HEK293 (cell line): ENCODE measurements at regions not wholly inside any gene's neighbourhood (a gene's known extent, or its start where the extent isn't known, plus 50 kb on each side); places are given as distances from the start of the nearest gene placed in this dataset.

Experiments used
- CTCF ChIA-PET: fragments of 350-600 bp; formaldehyde crosslinking; extraction: SDS; loops from one replicate; lab custom pipeline; 2021; ENCODE audit warnings: antibody characterized with exemption; lab: Yijun Ruan, JAX
- POLR2A ChIA-PET: fragments of 300-600 bp; formaldehyde crosslinking; extraction: SDS; loops from one replicate; lab custom pipeline; 2020; ENCODE audit warnings: antibody characterized with exemption, inconsistent platforms; lab: Yijun Ruan, JAX
- H3K27ac ChIP-seq: fragments of 200-500 bp; sonication (Bioruptor generic); 2 replicates; pipeline ENCODE4 v1.5.1; 2014; ENCODE audit warnings: low read depth, low read length, control low read depth, inconsistent platforms; ENCODE audit errors: extremely low read depth
- H3K36me3 ChIP-seq, 2 experiments: fragments of 200-500 bp in 1 of 2; sonication (Bioruptor generic) in 1 of 2; 1 replicate in 1 of 2; 2 replicates in 1 of 2; pipeline ENCODE4 v1.5.1; 2014 to 2017; ENCODE audit warnings: inconsistent platforms in 2 of 2, low read length in 2 of 2; ENCODE audit not compliant: control insufficient read depth in 2 of 2, insufficient read depth in 1 of 2
- H3K4me1 ChIP-seq: fragments of 200-500 bp; sonication (Bioruptor generic); 2 replicates; pipeline ENCODE4 v1.5.1; 2014; ENCODE audit warnings: mild to moderate bottlenecking, low read length, inconsistent platforms; ENCODE audit not compliant: control insufficient read depth, insufficient read depth
- H3K4me3 ChIP-seq: 2 replicates; pipeline ENCODE4 v1.5.1; 2011; ENCODE audit warnings: low read depth, mild to moderate bottlenecking, control low read depth, low read length, moderate library complexity
- H3K9me3 ChIP-seq: fragments of 200-500 bp; sonication (Bioruptor generic); 2 replicates; pipeline ENCODE4 v1.5.1; 2014; ENCODE audit warnings: low read depth, low read length, inconsistent platforms; ENCODE audit not compliant: control insufficient read depth, insufficient read depth
- GLIS2 ChIP-seq: fragments of 450-650 bp; formaldehyde crosslinking; IDR thresholded peaks from 2 replicates; pipeline ENCODE4 v1.5.1; 2016; ENCODE audit warnings: missing biosample characterization, missing genetic modification characterization
- KLF1 ChIP-seq: fragments of 450-650 bp; formaldehyde crosslinking; IDR thresholded peaks from 2 replicates; pipeline ENCODE4 v1.5.1; 2016; ENCODE audit warnings: missing biosample characterization, missing genetic modification characterization
- MEIS1 ChIP-seq: sonication (generic); formaldehyde crosslinking; IDR thresholded peaks from 2 replicates; pipeline ENCODE4 v1.8.1; 2022; ENCODE audit warnings: missing genetic modification reagents, mild to moderate bottlenecking, borderline replicate concordance
- MZF1 ChIP-seq: fragments of 450-650 bp; formaldehyde crosslinking; IDR thresholded peaks from 2 replicates; pipeline ENCODE4 v1.5.1; 2017; ENCODE audit warnings: missing biosample characterization, missing genetic modification characterization, borderline replicate concordance
- ZBTB21 ChIP-seq: fragments of 450-650 bp; formaldehyde crosslinking; IDR thresholded peaks from 2 replicates; pipeline ENCODE4 v1.5.1; 2017; ENCODE audit warnings: missing biosample characterization, missing genetic modification characterization
- ZIC2 ChIP-seq: fragments of 450-650 bp; formaldehyde crosslinking; IDR thresholded peaks from 2 replicates; pipeline ENCODE4 v1.5.1; 2016; ENCODE audit warnings: missing biosample characterization, missing genetic modification characterization
- ZNF114 ChIP-seq: fragments of 450-650 bp; formaldehyde crosslinking; IDR thresholded peaks from 2 replicates; pipeline ENCODE4 v1.5.0; 2017; ENCODE audit warnings: missing biosample characterization, missing genetic modification characterization
- ZNF155 ChIP-seq: fragments of 450-650 bp; formaldehyde crosslinking; IDR thresholded peaks from 2 replicates; pipeline ENCODE4 v1.5.1; 2016; ENCODE audit warnings: missing biosample characterization, missing genetic modification characterization
- ZNF157 ChIP-seq: fragments of 450-650 bp; formaldehyde crosslinking; IDR thresholded peaks from 2 replicates; pipeline ENCODE4 v1.5.1; 2016; ENCODE audit warnings: missing biosample characterization, missing genetic modification characterization
- ZNF16 ChIP-seq: fragments of 450-650 bp; formaldehyde crosslinking; IDR thresholded peaks from 2 replicates; pipeline ENCODE4 v1.5.1; 2016; ENCODE audit warnings: low read depth, missing biosample characterization, missing genetic modification characterization
- ZNF2 ChIP-seq: fragments of 450-650 bp; formaldehyde crosslinking; IDR thresholded peaks from 2 replicates; pipeline ENCODE4 v1.5.1; 2016; ENCODE audit warnings: missing biosample characterization, missing genetic modification characterization
- ZNF221 ChIP-seq: fragments of 450-650 bp; formaldehyde crosslinking; IDR thresholded peaks from 2 replicates; pipeline ENCODE4 v1.5.1; 2017; ENCODE audit warnings: missing biosample characterization, missing genetic modification characterization, borderline replicate concordance
- ZNF302 ChIP-seq: fragments of 450-650 bp; formaldehyde crosslinking; IDR thresholded peaks from 2 replicates; pipeline ENCODE4 v1.5.1; 2016; ENCODE audit warnings: missing biosample characterization, missing genetic modification characterization, low read depth
- ZNF354C ChIP-seq: fragments of 450-650 bp; formaldehyde crosslinking; IDR thresholded peaks from 2 replicates; pipeline ENCODE4 v1.5.1; 2016; ENCODE audit warnings: missing biosample characterization, missing genetic modification characterization, low read depth, borderline replicate concordance
- ZNF544 ChIP-seq: fragments of 450-650 bp; formaldehyde crosslinking; IDR thresholded peaks from 2 replicates; pipeline ENCODE4 v1.5.0; 2017; ENCODE audit warnings: missing biosample characterization, missing genetic modification characterization
- ZNF548 ChIP-seq: fragments of 450-650 bp; formaldehyde crosslinking; IDR thresholded peaks from 2 replicates; pipeline ENCODE4 v1.5.1; 2016; ENCODE audit warnings: missing biosample characterization, missing genetic modification characterization
- ZNF596 ChIP-seq: fragments of 450-650 bp; IDR thresholded peaks from 2 replicates; pipeline ENCODE4 v1.5.0; 2018; ENCODE audit warnings: missing biosample characterization, mild to moderate bottlenecking, missing genetic modification characterization, moderate library complexity
- ZNF747 ChIP-seq: fragments of 450-650 bp; formaldehyde crosslinking; IDR thresholded peaks from 2 replicates; pipeline ENCODE4 v1.5.1; 2016; ENCODE audit warnings: missing biosample characterization, missing genetic modification characterization
- ZNF785 ChIP-seq: fragments of 450-650 bp; formaldehyde crosslinking; IDR thresholded peaks from 2 replicates; pipeline ENCODE4 v1.5.1; 2016; ENCODE audit warnings: missing biosample characterization, missing genetic modification characterization
- TF ChIP-seq, protein P1 (sequence below): fragments of 450-650 bp; formaldehyde crosslinking; IDR thresholded peaks from 2 replicates; pipeline ENCODE4 v1.5.1; 2016; ENCODE audit warnings: missing biosample characterization, missing genetic modification characterization
- TF ChIP-seq, protein P2 (sequence below): fragments of 450-650 bp; formaldehyde crosslinking; IDR thresholded peaks from 2 replicates; pipeline ENCODE4; 2016; ENCODE audit warnings: missing biosample characterization, missing genetic modification characterization
- TF ChIP-seq, protein P3 (sequence below): fragments of 450-650 bp; formaldehyde crosslinking; IDR thresholded peaks from 2 replicates; pipeline ENCODE4 v1.5.1; 2017; ENCODE audit warnings: missing biosample characterization, missing genetic modification characterization
- TF ChIP-seq, protein P4 (sequence below): fragments of 450-650 bp; formaldehyde crosslinking; IDR thresholded peaks from 2 replicates; pipeline ENCODE4 v1.5.1; 2016; ENCODE audit warnings: missing biosample characterization, missing genetic modification characterization

DNA sequence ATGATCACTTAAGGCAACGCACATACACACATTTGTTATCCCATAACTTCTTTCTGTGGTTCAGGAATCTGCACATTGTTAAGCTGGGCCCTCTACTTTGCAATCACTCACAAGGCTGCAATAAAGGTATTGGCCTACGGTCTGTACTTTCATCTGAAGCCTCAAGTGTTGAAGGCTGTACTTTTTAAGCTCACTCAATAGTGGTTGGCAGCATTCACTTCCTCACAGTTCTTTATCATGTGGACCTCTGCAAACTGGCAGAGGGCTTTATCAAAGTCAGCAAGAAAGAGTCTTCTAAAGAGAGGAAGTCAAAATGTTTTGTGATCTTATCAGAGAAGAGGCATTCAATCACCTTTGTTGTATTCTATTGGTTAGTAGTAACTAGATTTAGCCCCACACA lies 301.4 kb upstream of the EPHA5 start:
- Histone ChIP-seq H3K27ac (no peak overlapping the region), H3K9me3 (no peaks in the 10 kb centered on the region), H3K36me3 (no peaks in the 10 kb centered on the region), H3K4me1 (no peaks in the 10 kb centered on the region), H3K4me3 (no peak overlapping the region)
- TF ChIP-seq, protein P1, sequence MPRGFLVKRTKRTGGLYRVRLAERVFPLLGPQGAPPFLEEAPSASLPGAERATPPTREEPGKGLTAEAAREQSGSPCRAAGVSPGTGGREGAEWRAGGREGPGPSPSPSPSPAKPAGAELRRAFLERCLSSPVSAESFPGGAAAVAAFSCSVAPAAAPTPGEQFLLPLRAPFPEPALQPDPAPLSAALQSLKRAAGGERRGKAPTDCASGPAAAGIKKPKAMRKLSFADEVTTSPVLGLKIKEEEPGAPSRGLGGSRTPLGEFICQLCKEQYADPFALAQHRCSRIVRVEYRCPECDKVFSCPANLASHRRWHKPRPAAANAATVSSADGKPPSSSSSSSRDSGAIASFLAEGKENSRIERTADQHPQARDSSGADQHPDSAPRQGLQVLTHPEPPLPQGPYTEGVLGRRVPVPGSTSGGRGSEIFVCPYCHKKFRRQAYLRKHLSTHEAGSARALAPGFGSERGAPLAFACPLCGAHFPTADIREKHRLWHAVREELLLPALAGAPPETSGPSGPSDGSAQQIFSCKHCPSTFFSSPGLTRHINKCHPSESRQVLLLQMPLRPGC (tag by site-specific recombination) = no peak
- TF ChIP-seq, protein P2, sequence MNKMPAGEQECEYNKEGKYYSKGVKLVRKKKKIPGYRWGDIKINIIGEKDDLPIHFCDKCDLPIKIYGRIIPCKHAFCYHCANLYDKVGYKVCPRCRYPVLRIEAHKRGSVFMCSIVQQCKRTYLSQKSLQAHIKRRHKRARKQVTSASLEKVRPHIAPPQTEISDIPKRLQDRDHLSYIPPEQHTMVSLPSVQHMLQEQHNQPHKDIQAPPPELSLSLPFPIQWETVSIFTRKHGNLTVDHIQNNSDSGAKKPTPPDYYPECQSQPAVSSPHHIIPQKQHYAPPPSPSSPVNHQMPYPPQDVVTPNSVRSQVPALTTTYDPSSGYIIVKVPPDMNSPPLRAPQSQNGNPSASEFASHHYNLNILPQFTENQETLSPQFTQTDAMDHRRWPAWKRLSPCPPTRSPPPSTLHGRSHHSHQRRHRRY (tag by site-specific recombination) = no peak
- TF ChIP-seq, protein P3, sequence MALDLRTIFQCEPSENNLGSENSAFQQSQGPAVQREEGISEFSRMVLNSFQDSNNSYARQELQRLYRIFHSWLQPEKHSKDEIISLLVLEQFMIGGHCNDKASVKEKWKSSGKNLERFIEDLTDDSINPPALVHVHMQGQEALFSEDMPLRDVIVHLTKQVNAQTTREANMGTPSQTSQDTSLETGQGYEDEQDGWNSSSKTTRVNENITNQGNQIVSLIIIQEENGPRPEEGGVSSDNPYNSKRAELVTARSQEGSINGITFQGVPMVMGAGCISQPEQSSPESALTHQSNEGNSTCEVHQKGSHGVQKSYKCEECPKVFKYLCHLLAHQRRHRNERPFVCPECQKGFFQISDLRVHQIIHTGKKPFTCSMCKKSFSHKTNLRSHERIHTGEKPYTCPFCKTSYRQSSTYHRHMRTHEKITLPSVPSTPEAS (tag by site-specific recombination) = no peak
- TF ChIP-seq ZNF747 (tag by site-specific recombination) (no peak), ZNF548 (no peak), ZNF157 (tag by site-specific recombination) (no peak), ZNF354C (tag by site-specific recombination) (no peak), ZIC2 (tag by site-specific recombination) (no peak), MZF1 (tag by site-specific recombination) (no peak), ZNF785 (tag by site-specific recombination) (no peak), KLF1 (tag by site-specific recombination) (no peak), GLIS2 (no peak)
- CTCF ChIA-PET = no interaction called here
- POLR2A ChIA-PET = no interaction called here

DNA sequence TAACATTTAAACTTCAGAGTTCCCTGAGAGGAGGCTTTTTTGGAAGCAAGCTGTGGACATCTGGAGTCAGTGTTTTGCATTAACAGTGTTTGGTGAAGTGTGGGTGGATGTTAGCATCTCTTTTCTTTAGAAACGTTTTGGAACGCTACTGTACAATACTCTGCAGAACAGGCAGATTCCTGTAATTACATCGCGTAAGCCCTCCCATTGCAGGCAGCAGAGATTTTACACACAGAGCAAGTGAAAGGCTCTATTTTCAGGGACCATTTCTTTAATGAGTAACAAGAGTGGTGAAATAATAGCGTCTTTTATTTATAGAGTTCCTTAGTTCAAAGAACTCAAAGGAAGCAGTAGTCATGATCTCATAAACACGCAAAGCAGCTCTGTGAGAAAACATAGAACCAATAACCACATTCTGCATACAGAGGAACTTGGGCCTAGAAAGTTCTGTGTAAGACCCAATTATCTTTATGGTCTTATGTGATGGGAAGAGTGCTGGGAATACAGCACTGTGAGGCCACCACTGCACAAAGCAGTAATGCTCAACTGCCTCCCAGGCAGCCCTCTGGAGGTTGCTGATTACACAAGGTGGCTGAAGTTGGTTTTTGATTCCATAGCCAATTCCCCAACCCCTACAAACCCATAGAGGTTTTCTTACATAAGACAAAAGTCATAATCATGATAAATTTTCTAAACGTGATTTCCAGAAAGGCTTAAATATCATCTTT lies 298.7 kb upstream of the EPHA5 start:
- H3K4me1 ChIP-seq = no peaks in the 10 kb centered on the region
- POLR2A ChIA-PET = no interaction called here
- TF ChIP-seq, protein P4, sequence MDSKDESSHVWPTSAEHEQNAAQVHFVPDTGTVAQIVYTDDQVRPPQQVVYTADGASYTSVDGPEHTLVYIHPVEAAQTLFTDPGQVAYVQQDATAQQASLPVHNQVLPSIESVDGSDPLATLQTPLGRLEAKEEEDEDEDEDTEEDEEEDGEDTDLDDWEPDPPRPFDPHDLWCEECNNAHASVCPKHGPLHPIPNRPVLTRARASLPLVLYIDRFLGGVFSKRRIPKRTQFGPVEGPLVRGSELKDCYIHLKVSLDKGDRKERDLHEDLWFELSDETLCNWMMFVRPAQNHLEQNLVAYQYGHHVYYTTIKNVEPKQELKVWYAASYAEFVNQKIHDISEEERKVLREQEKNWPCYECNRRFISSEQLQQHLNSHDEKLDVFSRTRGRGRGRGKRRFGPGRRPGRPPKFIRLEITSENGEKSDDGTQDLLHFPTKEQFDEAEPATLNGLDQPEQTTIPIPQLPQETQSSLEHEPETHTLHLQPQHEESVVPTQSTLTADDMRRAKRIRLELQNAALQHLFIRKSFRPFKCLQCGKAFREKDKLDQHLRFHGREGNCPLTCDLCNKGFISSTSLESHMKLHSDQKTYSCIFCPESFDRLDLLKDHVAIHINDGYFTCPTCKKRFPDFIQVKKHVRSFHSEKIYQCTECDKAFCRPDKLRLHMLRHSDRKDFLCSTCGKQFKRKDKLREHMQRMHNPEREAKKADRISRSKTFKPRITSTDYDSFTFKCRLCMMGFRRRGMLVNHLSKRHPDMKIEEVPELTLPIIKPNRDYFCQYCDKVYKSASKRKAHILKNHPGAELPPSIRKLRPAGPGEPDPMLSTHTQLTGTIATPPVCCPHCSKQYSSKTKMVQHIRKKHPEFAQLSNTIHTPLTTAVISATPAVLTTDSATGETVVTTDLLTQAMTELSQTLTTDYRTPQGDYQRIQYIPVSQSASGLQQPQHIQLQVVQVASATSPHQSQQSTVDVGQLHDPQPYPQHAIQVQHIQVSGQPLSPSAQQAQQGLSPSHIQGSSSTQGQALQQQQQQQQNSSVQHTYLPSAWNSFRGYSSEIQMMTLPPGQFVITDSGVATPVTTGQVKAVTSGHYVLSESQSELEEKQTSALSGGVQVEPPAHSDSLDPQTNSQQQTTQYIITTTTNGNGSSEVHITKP = no peak
- no peak for TF ChIP-seq ZNF302 (tag by site-specific recombination)
- no peak for TF ChIP-seq ZNF114 (tag by site-specific recombination)
- TF ChIP-seq MEIS1 (CRISPR knock-in tag) = no peak
- TF ChIP-seq ZNF155 (tag by site-specific recombination) = no peak
- TF ChIP-seq ZNF16 (tag by site-specific recombination) = no peak
- no peak for TF ChIP-seq ZNF596 (tag by site-specific recombination)
- no peak for TF ChIP-seq ZNF2 (tag by site-specific recombination)
- TF ChIP-seq ZBTB21 (tag by site-specific recombination) = no peak
- TF ChIP-seq ZNF221 (tag by site-specific recombination) = no peak
- no peak for TF ChIP-seq ZNF544 (tag by site-specific recombination)
- H3K27ac ChIP-seq = no peak overlapping the region
- CTCF ChIA-PET = interaction anchor here (0.6 kb wide), 1 partner anchor 21 kb away, joined by 3 read pairs; no protein-coding TSS in a partner anchor
- H3K36me3 ChIP-seq = no peaks in the 10 kb centered on the region
- no peak overlapping the region for H3K4me3 ChIP-seq
- H3K9me3 ChIP-seq = no peaks in the 10 kb centered on the region
